Activated B cell treated with CpG ODN at 0.5 μM for 24 hours (primary cell): ENCODE measurements at regions not wholly inside any gene's neighbourhood (a gene's known extent, or its start where the extent isn't known, plus 50 kb on each side); places are given as distances from the start of the nearest gene placed in this dataset.

Source experiments
- ATAC-seq: fragments of 200-7000 bp; cut with Tn5 transposase; one replicate; pipeline ENCODE4 v1.10.0; 2021; ENCODE audit warnings: low read depth, mild to moderate bottlenecking, moderate library complexity
- CTCF ChIA-PET: fragments of 350-600 bp; sonication (Branson Sonifier 250); formaldehyde crosslinking; loops from one replicate; lab custom pipeline; 2021; ENCODE audit warnings: antibody characterized with exemption; lab: Charles Lee
- POLR2A ChIA-PET: fragments of 350-600 bp; sonication (Branson Sonifier 250); formaldehyde crosslinking; loops from one replicate; lab custom pipeline; 2021; ENCODE audit warnings: antibody characterized with exemption; lab: Charles Lee
- DNase-seq: peaks from one replicate; pipeline ENCODE4 v3.0.0; 2022
- H3K27ac Mint-ChIP-seq: one replicate; pipeline ENCODE4 v1.8.0; 2020; ENCODE audit warnings: mixed read lengths
- H3K27me3 Mint-ChIP-seq: one replicate; pipeline ENCODE4 v1.8.0; 2021; ENCODE audit warnings: mixed read lengths
- H3K36me3 Mint-ChIP-seq: one replicate; pipeline ENCODE4 v1.8.0; 2021; ENCODE audit warnings: low read depth, mixed read lengths
- H3K4me1 Mint-ChIP-seq: one replicate; pipeline ENCODE4 v1.8.0; 2021; ENCODE audit warnings: mixed read lengths
- H3K4me3 Mint-ChIP-seq: one replicate; pipeline ENCODE4 v1.8.0; 2020; ENCODE audit warnings: mild to moderate bottlenecking, mixed read lengths
- H3K9me3 Mint-ChIP-seq: one replicate; pipeline ENCODE4 v1.8.0; 2020; ENCODE audit warnings: mixed read lengths
- CTCF ChIP-seq: fragments of 200-600 bp; IDR thresholded peaks from one replicate; pipeline ENCODE4 v1.8.0; 2022; ENCODE audit warnings: antibody characterized with exemption, mild to moderate bottlenecking
- intact Hi-C: fragments of 100-400 bp; cut with micrococcal nuclease; formaldehyde crosslinking; loops from one replicate; pipeline ENCODE4 v1.15.1; 2024

DNA sequence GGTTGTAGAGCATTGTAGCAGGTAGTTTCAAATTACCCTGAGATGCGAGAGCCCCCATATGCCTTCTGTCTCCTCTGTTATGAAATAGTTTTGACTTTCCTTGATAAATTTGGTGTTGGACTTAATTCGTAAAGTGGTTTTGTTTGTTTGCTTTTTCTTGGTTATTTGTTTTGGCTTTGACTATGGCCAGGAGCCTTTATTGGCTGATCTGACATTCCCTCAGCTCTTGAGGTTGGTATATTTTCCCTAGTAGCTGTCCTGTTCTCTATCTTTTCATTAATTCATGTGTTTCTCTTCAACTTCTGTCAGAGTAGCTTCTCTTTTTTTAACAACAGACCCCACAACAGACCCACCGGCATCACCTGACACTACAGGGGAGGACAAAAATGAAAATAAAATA, 457.4 kb upstream of the MANEA start:
- no peaks in the 10 kb centered on the region for H3K36me3 Mint-ChIP-seq
- DNase-seq (no peak), ATAC-seq (no peak)
- H3K4me3 Mint-ChIP-seq, result no peak overlapping the region
- no peak for TF ChIP-seq CTCF
- POLR2A ChIA-PET, result no interaction called here
- intact Hi-C loops, result no loop called here
- H3K27me3 Mint-ChIP-seq, result no peaks in the 10 kb centered on the region
- CTCF ChIA-PET, result no interaction called here
- H3K4me1 Mint-ChIP-seq, result no peaks in the 10 kb centered on the region
- no peak overlapping the region for H3K27ac Mint-ChIP-seq
- no peaks in the 10 kb centered on the region for H3K9me3 Mint-ChIP-seq

GRCh38 chr6:95120984-95121383, 456.4 kb upstream of the MANEA start:
- no peak for ATAC-seq
- no peaks in the 10 kb centered on the region for H3K36me3 Mint-ChIP-seq
- CTCF ChIA-PET, result no interaction called here
- no peaks in the 10 kb centered on the region for H3K4me1 Mint-ChIP-seq
- no peak overlapping the region for H3K27ac Mint-ChIP-seq
- POLR2A ChIA-PET, result no interaction called here
- DNase-seq, result no peak
- no peak overlapping the region for H3K4me3 Mint-ChIP-seq
- intact Hi-C loops, result no loop called here
- TF ChIP-seq CTCF, result no peak
- H3K9me3 Mint-ChIP-seq, result no peaks in the 10 kb centered on the region
- no peaks in the 10 kb centered on the region for H3K27me3 Mint-ChIP-seq

- intact Hi-C loops, result no loop called here
- no peak overlapping the region for H3K27ac Mint-ChIP-seq
Measured at GRCh38 chr6:95127261-95127660, 450.1 kb upstream of the MANEA start.

DNA sequence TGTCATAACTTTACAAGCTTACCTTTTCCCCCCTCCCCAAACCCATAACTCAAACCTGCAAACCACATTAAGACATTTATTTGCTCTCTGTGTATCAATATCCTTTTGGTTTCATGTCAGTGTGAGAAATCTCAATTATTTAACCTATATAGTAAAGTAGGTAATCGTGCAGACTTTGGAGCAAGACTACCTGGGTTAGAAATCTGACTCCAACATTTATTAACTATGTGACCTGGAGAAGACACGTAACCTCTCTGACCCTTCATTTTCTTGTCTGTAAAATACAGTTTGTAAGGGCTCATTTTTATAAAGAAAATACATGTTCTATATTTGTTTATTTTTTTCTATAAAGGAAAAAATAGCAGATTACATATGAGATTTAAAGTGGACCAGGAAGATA, 448.9 kb upstream of the MANEA start:
- TF ChIP-seq CTCF, result no peak
- no peak for DNase-seq
- ChIA-PET POLR2A (no interaction called here), CTCF (no interaction called here)
- Mint-ChIP-seq H3K27ac (no peak overlapping the region), H3K4me3 (no peak overlapping the region), H3K36me3 (no peaks in the 10 kb centered on the region), H3K9me3 (no peaks in the 10 kb centered on the region), H3K27me3 (no peaks in the 10 kb centered on the region), H3K4me1 (no peaks in the 10 kb centered on the region)
- intact Hi-C loops, result no loop called here
- no peak for ATAC-seq

More at GRCh38 chr6:95127261-95127660, 450.1 kb upstream of the MANEA start:
- H3K27me3 Mint-ChIP-seq, result no peaks in the 10 kb centered on the region
- POLR2A ChIA-PET, result no interaction called here
- DNase-seq (no peak), ATAC-seq (no peak)
- H3K4me3 Mint-ChIP-seq, result no peak overlapping the region
- H3K36me3 Mint-ChIP-seq, result no peaks in the 10 kb centered on the region
- H3K4me1 Mint-ChIP-seq, result no peaks in the 10 kb centered on the region
- no peaks in the 10 kb centered on the region for H3K9me3 Mint-ChIP-seq
- no peak for TF ChIP-seq CTCF
- CTCF ChIA-PET, result no interaction called here

GRCh38 chr6:95128947-95129346, 448.4 kb upstream of the MANEA start:
- CTCF ChIA-PET, result no interaction called here
- H3K9me3 Mint-ChIP-seq, result no peaks in the 10 kb centered on the region
- no peak for TF ChIP-seq CTCF
- no peaks in the 10 kb centered on the region for H3K27me3 Mint-ChIP-seq
- intact Hi-C loops, result no loop called here
- ATAC-seq (no peak), DNase-seq (no peak)
- H3K4me1 Mint-ChIP-seq, result no peaks in the 10 kb centered on the region
- POLR2A ChIA-PET, result no interaction called here
- no peaks in the 10 kb centered on the region for H3K36me3 Mint-ChIP-seq
- H3K4me3 Mint-ChIP-seq, result no peak overlapping the region
- no peak overlapping the region for H3K27ac Mint-ChIP-seq
